Neural progenitor cell (in vitro differentiated cells): ENCODE measurements at regions not wholly inside any gene's neighbourhood (a gene's known extent, or its start where the extent isn't known, plus 50 kb on each side); places are given as distances from the start of the nearest gene placed in this dataset.

ENCODE experiments used
- CTCF ChIP-seq: fragments of 200-600 bp; sonication (generic); IDR thresholded peaks from 2 replicates; pipeline ENCODE4 v1.5.1; 2017; ENCODE audit warnings: antibody characterized with exemption, mild to moderate bottlenecking
- EZH2 ChIP-seq: fragments of 200-600 bp; sonication (generic); IDR thresholded peaks from 2 replicates; pipeline ENCODE4 v1.6.1; 2017; ENCODE audit warnings: antibody characterized with exemption, mild to moderate bottlenecking, moderate library complexity

- TF ChIP-seq CTCF (no peak), EZH2 (no peak)
Observed at GRCh38 chr1:79264285-79264684, 257.8 kb upstream of the ADGRL4 start.
